Neural cell (in vitro differentiated cells): ENCODE measurements at regions not wholly inside any gene's neighbourhood (a gene's known extent, or its start where the extent isn't known, plus 50 kb on each side); places are given as distances from the start of the nearest gene placed in this dataset.

Source experiments
- EZH2 ChIP-seq: fragments of 200-600, 300-800 bp; shearing (Covaris generic), sonication (generic); IDR thresholded peaks from 2 replicates; pipeline ENCODE4 v1.6.1; 2014; ENCODE audit warnings: antibody characterized with exemption, low read length, borderline replicate concordance, mild to moderate bottlenecking; ENCODE audit not compliant: insufficient read depth, poor library complexity, severe bottlenecking
- POLR2AphosphoS5 ChIP-seq: IDR thresholded peaks from 2 replicates; pipeline ENCODE4 v1.6.1; 2012
- TF ChIP-seq, protein P1 (sequence below): IDR thresholded peaks from 2 replicates; pipeline ENCODE4 v1.6.1; 2012; ENCODE audit warnings: borderline replicate concordance

DNA sequence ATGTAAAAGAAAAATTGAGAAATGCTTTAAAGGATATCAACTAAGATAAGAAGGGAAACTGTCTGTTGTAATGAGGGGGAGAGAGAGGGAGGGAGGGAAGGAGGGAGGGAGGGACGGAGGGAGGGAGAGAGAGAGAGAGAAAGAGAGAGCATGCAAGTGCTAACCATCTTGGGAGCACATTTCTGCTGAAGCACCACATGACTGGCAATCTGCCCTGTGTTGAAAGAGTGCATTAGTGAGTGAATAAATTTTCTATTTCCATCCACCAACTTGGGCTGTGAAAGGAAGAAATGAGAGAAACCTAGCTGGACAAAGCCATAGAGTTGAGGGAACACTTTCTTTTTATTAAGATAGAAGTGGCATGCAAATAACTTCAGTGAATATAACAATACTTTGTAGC is 110.7 kb downstream of the TMX3 start:
- TF ChIP-seq POLR2AphosphoS5: no peak
- no peak for TF ChIP-seq EZH2
- TF ChIP-seq, protein P1, sequence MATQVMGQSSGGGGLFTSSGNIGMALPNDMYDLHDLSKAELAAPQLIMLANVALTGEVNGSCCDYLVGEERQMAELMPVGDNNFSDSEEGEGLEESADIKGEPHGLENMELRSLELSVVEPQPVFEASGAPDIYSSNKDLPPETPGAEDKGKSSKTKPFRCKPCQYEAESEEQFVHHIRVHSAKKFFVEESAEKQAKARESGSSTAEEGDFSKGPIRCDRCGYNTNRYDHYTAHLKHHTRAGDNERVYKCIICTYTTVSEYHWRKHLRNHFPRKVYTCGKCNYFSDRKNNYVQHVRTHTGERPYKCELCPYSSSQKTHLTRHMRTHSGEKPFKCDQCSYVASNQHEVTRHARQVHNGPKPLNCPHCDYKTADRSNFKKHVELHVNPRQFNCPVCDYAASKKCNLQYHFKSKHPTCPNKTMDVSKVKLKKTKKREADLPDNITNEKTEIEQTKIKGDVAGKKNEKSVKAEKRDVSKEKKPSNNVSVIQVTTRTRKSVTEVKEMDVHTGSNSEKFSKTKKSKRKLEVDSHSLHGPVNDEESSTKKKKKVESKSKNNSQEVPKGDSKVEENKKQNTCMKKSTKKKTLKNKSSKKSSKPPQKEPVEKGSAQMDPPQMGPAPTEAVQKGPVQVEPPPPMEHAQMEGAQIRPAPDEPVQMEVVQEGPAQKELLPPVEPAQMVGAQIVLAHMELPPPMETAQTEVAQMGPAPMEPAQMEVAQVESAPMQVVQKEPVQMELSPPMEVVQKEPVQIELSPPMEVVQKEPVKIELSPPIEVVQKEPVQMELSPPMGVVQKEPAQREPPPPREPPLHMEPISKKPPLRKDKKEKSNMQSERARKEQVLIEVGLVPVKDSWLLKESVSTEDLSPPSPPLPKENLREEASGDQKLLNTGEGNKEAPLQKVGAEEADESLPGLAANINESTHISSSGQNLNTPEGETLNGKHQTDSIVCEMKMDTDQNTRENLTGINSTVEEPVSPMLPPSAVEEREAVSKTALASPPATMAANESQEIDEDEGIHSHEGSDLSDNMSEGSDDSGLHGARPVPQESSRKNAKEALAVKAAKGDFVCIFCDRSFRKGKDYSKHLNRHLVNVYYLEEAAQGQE: no peak
